NCI-H1436 (cell line): ENCODE measurements at regions not wholly inside any gene's neighbourhood (a gene's known extent, or its start where the extent isn't known, plus 50 kb on each side); places are given as distances from the start of the nearest gene placed in this dataset.
"Not testable (repeated sequence)": the region's sequence is repeated elsewhere in the genome, so short reads cannot be mapped to it uniquely, and the experiment has no call there.

Source experiments
- DNase-seq: peaks from one replicate; lab custom pipeline; 2025; lab: John Stamatoyannopoulos, UW

GRCh38 chr1:193402037-193402436, 215.6 kb upstream of the B3GALT2 start:
- no peak for DNase-seq

- DNase-seq, result no peak
These were observed 207.9 kb upstream of the B3GALT2 start for GRCh38 chr1:193394336-193394735.

GRCh38 chr1:193392686-193393085, 206.3 kb upstream of the B3GALT2 start:
- DNase-seq, result no peak

GRCh38 chr1:193388683-193389082, 202.3 kb upstream of the B3GALT2 start:
- DNase-seq, result no peak

GRCh38 chr1:193388165-193388564, 201.8 kb upstream of the B3GALT2 start:
- no peak for DNase-seq

- no peak for DNase-seq
These were observed 201.0 kb upstream of the B3GALT2 start for GRCh38 chr1:193387406-193387805.

- DNase-seq, result not testable (repeated sequence)
These were observed 192.0 kb upstream of the B3GALT2 start for GRCh38 chr1:193378451-193378850.

- no peak for DNase-seq
These were observed 191.1 kb upstream of the B3GALT2 start for GRCh38 chr1:193377472-193377871.

GRCh38 chr1:193372553-193372952, 186.1 kb upstream of the B3GALT2 start:
- no peak for DNase-seq

GRCh38 chr1:193368302-193368701, 181.9 kb upstream of the B3GALT2 start:
- no peak for DNase-seq

- no peak for DNase-seq
These were observed 181.4 kb upstream of the B3GALT2 start for GRCh38 chr1:193367863-193368262.

GRCh38 chr1:193366764-193367507, 180.5 kb upstream of the B3GALT2 start:
- no peak for DNase-seq

GRCh38 chr1:193365966-193366365, 179.6 kb upstream of the B3GALT2 start:
- DNase-seq, result no peak

GRCh38 chr1:193359631-193360030, 173.2 kb upstream of the B3GALT2 start:
- no peak for DNase-seq

- no peak for DNase-seq
These were observed 172.0 kb upstream of the B3GALT2 start for GRCh38 chr1:193358419-193358818.

GRCh38 chr1:193356249-193356648, 169.8 kb upstream of the B3GALT2 start:
- no peak for DNase-seq

- DNase-seq, result no peak
These were observed 169.2 kb upstream of the B3GALT2 start for GRCh38 chr1:193355626-193356025.

GRCh38 chr1:193355178-193355577, 168.8 kb upstream of the B3GALT2 start:
- no peak for DNase-seq

- no peak for DNase-seq
These were observed 162.5 kb upstream of the B3GALT2 start for GRCh38 chr1:193348769-193349535.

GRCh38 chr1:193348091-193348768, 161.8 kb upstream of the B3GALT2 start:
- DNase-seq, result no peak

- no peak for DNase-seq
These were observed 159.7 kb upstream of the B3GALT2 start for GRCh38 chr1:193346085-193346484.

GRCh38 chr1:193342811-193343210, 156.4 kb upstream of the B3GALT2 start:
- DNase-seq, result no peak

- DNase-seq, result no peak
These were observed 153.9 kb upstream of the B3GALT2 start for GRCh38 chr1:193340331-193340730.
